Effector CD4-positive, alpha-beta T cell (primary cell): ENCODE measurements at regions not wholly inside any gene's neighbourhood (a gene's known extent, or its start where the extent isn't known, plus 50 kb on each side); places are given as distances from the start of the nearest gene placed in this dataset.

Experiments
- DNase-seq: peaks from one replicate; pipeline ENCODE4 v3.0.0-alpha.2; 2020

GRCh38 chr18:24993628-24994027, 358.3 kb downstream of the ZNF521 start:
- DNase-seq, result no peak

GRCh38 chr18:24995056-24995455, 356.9 kb downstream of the ZNF521 start:
- no peak for DNase-seq

- DNase-seq, result no peak
Measured at GRCh38 chr18:24995755-24996154, 356.2 kb downstream of the ZNF521 start.

- DNase-seq, result no peak
Measured at GRCh38 chr18:24999650-25000267, 352.2 kb downstream of the ZNF521 start.

DNA sequence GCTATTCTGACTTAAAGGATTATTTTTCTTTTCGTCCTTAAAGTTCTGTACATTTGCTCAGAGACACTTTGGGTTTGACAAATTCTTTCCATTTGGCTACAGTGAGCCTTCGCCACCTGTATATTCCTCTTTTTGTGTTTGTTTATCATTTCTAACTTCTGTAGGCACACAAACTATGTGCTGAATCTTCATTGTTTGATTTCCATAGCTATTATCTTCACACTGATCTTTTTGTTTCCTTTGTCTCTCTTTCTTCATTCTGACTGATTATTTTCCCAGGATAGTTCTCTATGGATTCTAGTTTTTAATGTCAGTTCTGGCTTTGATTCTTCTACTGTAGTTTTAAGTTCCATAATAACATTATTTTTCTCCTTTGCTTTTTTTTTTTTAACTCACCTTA, 350.2 kb downstream of the ZNF521 start:
- DNase-seq, result no peak

DNA sequence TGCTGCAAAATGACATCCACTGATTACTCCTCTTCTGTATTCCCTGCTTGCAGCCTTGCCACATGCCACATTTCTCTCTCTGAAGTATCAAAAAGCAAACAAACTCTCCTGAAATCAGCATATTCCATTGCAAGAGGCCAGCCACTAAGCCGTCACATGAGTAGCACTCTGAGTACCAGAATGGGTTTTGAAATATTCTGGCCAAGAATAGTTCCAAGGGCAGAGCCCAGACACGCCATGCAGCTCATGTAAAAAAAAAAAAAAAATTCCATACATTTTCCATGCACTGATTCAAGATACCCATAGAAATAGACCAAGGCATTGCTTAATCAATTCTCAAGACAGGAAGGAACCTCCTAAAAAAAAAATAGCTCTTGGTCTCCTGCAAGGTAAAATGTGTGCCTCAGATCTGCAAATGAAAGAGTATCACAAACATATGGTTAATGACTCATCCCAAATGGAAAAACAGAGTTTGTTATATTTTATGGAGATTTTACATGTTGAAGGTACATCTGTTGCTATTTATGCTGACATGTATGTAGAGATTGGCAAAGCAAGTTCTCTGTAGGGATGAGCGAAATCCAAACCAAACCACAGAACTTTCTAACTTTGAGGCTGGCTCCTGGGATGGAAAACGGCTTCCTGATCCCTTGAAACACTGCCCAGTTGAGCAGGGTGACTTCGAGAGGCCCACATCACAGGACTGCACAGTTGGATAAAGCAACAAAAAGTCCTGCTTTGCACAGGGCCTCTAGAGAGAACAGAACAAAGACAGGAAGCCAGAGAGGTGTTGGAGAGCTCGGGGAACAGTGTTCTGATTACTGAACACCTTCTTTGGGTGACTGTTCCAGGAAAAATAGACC, 346.2 kb downstream of the ZNF521 start:
- DNase-seq, result no peak

- DNase-seq, result no peak
Measured at GRCh38 chr18:25010623-25011374, 341.2 kb downstream of the ZNF521 start.
